Right lobe of liver (tissue), 4 donors: ENCODE measurements at regions not wholly inside any gene's neighbourhood (a gene's known extent, or its start where the extent isn't known, plus 50 kb on each side); places are given as distances from the start of the nearest gene placed in this dataset.

Source experiments
- CTCF ChIP-seq, 4 donors: fragments of 200-600 bp in 3 of 4; fragments of 450-650 bp in 1 of 4; IDR thresholded peaks; one replicate each; pipeline versions ENCODE4 v1.5.1 to v1.8.0; 2016 to 2022; ENCODE audit warnings: antibody characterized with exemption in 4 of 4, mild to moderate bottlenecking in 2 of 4
- POLR2A ChIP-seq: fragments of 450-650 bp; IDR thresholded peaks from one replicate; pipeline ENCODE4 v1.6.1; 2017; ENCODE audit warnings: antibody characterized with exemption, mild to moderate bottlenecking
- donor health status: DM: no; HTN: no; CAD: no.
- donor health status: DM: no; HTN: no; CAD: no.
- donor health status: DM: no; HTN: yes; CAD: no.

GRCh38 chr3:98991393-98991792, 89.9 kb upstream of the DCBLD2 start:
- no peak for TF ChIP-seq CTCF (IDR thresholded peaks at IDR 0.05)
- TF ChIP-seq POLR2A, result no peak
